Activated gamma-delta T cell treated with Interleukin-2 at 50 U/mL for 16 hours (primary cell): ENCODE measurements at regions not wholly inside any gene's neighbourhood (a gene's known extent, or its start where the extent isn't known, plus 50 kb on each side); places are given as distances from the start of the nearest gene placed in this dataset.

ENCODE experiments used
- DNase-seq: peaks from one replicate; pipeline ENCODE4 v3.0.0-alpha.2; 2020

GRCh38 chr10:2494399-2494798 lies 572.9 kb upstream of the PFKP start:
- DNase-seq, result no peak

- DNase-seq, result no peak
Measured at GRCh38 chr10:2488446-2489005, 578.8 kb upstream of the PFKP start.

- DNase-seq, result no peak
Measured at GRCh38 chr10:2487921-2488320, 579.4 kb upstream of the PFKP start.

- DNase-seq, result no peak
Measured at GRCh38 chr10:2478656-2479055, 588.7 kb upstream of the PFKP start.

- no peak for DNase-seq
Measured at GRCh38 chr10:2476812-2477553, 590.4 kb upstream of the PFKP start.

- DNase-seq, result no peak
Measured at GRCh38 chr10:2476218-2476811, 591.0 kb upstream of the PFKP start.

- DNase-seq, result no peak
Measured at GRCh38 chr10:2475711-2476217, 591.6 kb upstream of the PFKP start.

GRCh38 chr10:2471811-2472210 lies 595.5 kb upstream of the PFKP start:
- no peak for DNase-seq

GRCh38 chr10:2469802-2470201 lies 597.5 kb upstream of the PFKP start:
- no peak for DNase-seq

GRCh38 chr10:2464483-2464882 lies 602.9 kb upstream of the PFKP start:
- DNase-seq, result no peak

- no peak for DNase-seq
Measured at GRCh38 chr10:2463316-2463715, 604.0 kb upstream of the PFKP start.

- no peak for DNase-seq
Measured at GRCh38 chr10:2462581-2462980, 604.8 kb upstream of the PFKP start.

GRCh38 chr10:2460812-2461211 lies 606.5 kb upstream of the PFKP start:
- DNase-seq, result no peak

GRCh38 chr10:2459713-2460112 lies 607.6 kb upstream of the PFKP start:
- DNase-seq, result no peak

GRCh38 chr10:2456834-2457233 lies 610.5 kb upstream of the PFKP start:
- no peak for DNase-seq

GRCh38 chr10:2445370-2445769 lies 622.0 kb upstream of the PFKP start:
- no peak for DNase-seq

GRCh38 chr10:2439983-2440382 lies 627.4 kb upstream of the PFKP start:
- no peak for DNase-seq

GRCh38 chr10:2439000-2439399 lies 628.3 kb upstream of the PFKP start:
- no peak for DNase-seq

GRCh38 chr10:2438248-2438939 lies 629.0 kb upstream of the PFKP start:
- DNase-seq, result no peak

- no peak for DNase-seq
Measured at GRCh38 chr10:2436933-2437332, 630.4 kb upstream of the PFKP start.

GRCh38 chr10:2431961-2432360 lies 635.4 kb upstream of the PFKP start:
- DNase-seq, result no peak

- DNase-seq, result no peak
Measured at GRCh38 chr10:2427412-2427811, 639.9 kb upstream of the PFKP start.

GRCh38 chr10:2425320-2425719 lies 642.0 kb upstream of the PFKP start:
- DNase-seq, result no peak

GRCh38 chr10:2414562-2414961 lies 652.8 kb upstream of the PFKP start:
- no peak for DNase-seq
